Left lung (tissue), 4 donors: ENCODE measurements at regions not wholly inside any gene's neighbourhood (a gene's known extent, or its start where the extent isn't known, plus 50 kb on each side); places are given as distances from the start of the nearest gene placed in this dataset.

Experiments used
- ATAC-seq: fragments of 200-7000 bp; cut with Tn5 transposase; one replicate; pipeline ENCODE4 v1.9.1; 2020; ENCODE audit warnings: moderate library complexity
- DNase-seq, 4 donors: peaks; one replicate each; pipeline ENCODE4 v3.0.0-alpha.2; 2013 to 2020
- H3K27ac ChIP-seq, 2 donors: fragments of 200-600 bp; sonication (generic) in 1 of 2; one replicate each; pipeline versions ENCODE4 v1.5.0 to v1.8.0; 2020 to 2021
- H3K27me3 ChIP-seq, 2 donors: fragments of 200-600 bp; sonication (generic) in 1 of 2; one replicate each; pipeline versions ENCODE4 v1.5.0 to v1.8.0; 2020 to 2021
- H3K36me3 ChIP-seq, 2 donors: fragments of 200-600 bp; sonication (generic) in 1 of 2; one replicate each; pipeline versions ENCODE4 v1.5.0 to v1.8.0; 2020 to 2021
- H3K4me1 ChIP-seq, 2 donors: fragments of 200-600 bp; one replicate each; pipeline ENCODE4 v1.8.0; 2021
- H3K4me3 ChIP-seq, 2 donors: fragments of 200-600 bp; sonication (generic) in 1 of 2; one replicate each; pipeline versions ENCODE4 v1.5.0 to v1.8.0; 2020 to 2021; ENCODE audit warnings: mild to moderate bottlenecking in 1 of 2
- H3K9me3 ChIP-seq, 2 donors: fragments of 200-600 bp; sonication (generic) in 1 of 2; one replicate each; pipeline versions ENCODE4 v1.5.0 to v1.8.0; 2020 to 2021
- intact Hi-C, 2 donors: fragments of 100-400 bp; cut with DNase I; formaldehyde crosslinking; loops; one replicate each; pipeline versions ENCODE4 v1.11.2 to v1.14.2; 2022
- TF ChIP-seq, protein P1 (sequence below), 2 donors: fragments of 200-600 bp; sonication (generic) in 1 of 2; IDR thresholded peaks; one replicate each; pipeline versions ENCODE4 v1.5.0 to v1.8.0; 2021; ENCODE audit warnings: antibody characterized with exemption in 2 of 2
- donor health status: DM: no; HTN: yes; CAD: no.
- donor health status: DM: no; HTN: no; CAD: no.

- ATAC-seq = no peak
- no peak overlapping the region for H3K4me3 ChIP-seq
- TF ChIP-seq, protein P1, sequence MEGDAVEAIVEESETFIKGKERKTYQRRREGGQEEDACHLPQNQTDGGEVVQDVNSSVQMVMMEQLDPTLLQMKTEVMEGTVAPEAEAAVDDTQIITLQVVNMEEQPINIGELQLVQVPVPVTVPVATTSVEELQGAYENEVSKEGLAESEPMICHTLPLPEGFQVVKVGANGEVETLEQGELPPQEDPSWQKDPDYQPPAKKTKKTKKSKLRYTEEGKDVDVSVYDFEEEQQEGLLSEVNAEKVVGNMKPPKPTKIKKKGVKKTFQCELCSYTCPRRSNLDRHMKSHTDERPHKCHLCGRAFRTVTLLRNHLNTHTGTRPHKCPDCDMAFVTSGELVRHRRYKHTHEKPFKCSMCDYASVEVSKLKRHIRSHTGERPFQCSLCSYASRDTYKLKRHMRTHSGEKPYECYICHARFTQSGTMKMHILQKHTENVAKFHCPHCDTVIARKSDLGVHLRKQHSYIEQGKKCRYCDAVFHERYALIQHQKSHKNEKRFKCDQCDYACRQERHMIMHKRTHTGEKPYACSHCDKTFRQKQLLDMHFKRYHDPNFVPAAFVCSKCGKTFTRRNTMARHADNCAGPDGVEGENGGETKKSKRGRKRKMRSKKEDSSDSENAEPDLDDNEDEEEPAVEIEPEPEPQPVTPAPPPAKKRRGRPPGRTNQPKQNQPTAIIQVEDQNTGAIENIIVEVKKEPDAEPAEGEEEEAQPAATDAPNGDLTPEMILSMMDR (IDR thresholded peaks at IDR 0.05) = no peak
- intact Hi-C loops = no loop called here
- H3K9me3 ChIP-seq = no peaks in the 10 kb centered on the region
- no peaks in the 10 kb centered on the region for H3K27me3 ChIP-seq
- H3K4me1 ChIP-seq = no peaks in the 10 kb centered on the region
- no peaks in the 10 kb centered on the region for H3K36me3 ChIP-seq
- DNase-seq = no peak
- no peak overlapping the region for H3K27ac ChIP-seq
Observed at GRCh38 chr4:138051157-138051556, 191.0 kb downstream of the SLC7A11 start.

DNA sequence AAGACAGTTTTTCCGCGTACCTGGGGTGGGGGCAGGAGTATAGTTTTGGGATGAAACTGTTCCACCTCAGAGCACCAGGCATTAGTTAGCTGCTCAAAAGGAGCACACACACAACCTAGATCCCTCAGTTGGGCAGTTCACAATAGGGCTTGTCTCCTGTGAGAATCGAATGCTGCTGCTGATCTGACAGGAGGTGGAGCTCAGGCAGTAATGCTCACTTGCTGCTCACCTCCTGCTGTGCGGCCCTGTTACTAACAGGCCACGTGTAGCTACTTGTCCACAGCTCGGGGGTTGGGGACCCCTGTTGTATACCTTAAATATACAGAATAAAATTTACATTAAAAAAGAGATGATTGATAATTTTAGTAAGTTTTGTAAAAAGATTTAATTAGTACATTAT lies 191.5 kb downstream of the SLC7A11 start:
- H3K27ac ChIP-seq = no peak overlapping the region
- H3K9me3 ChIP-seq = no peaks in the 10 kb centered on the region
- H3K4me1 ChIP-seq = no peaks in the 10 kb centered on the region
- intact Hi-C loops = no loop called here
- no peak overlapping the region for H3K4me3 ChIP-seq
- DNase-seq (no peak), ATAC-seq (no peak)
- TF ChIP-seq, protein P1 (IDR thresholded peaks at IDR 0.05) = no peak
- no peaks in the 10 kb centered on the region for H3K27me3 ChIP-seq
- no peaks in the 10 kb centered on the region for H3K36me3 ChIP-seq

- no peak overlapping the region for H3K4me3 ChIP-seq
- no peaks in the 10 kb centered on the region for H3K4me1 ChIP-seq
- ATAC-seq (no peak), DNase-seq (no peak)
- TF ChIP-seq, protein P1 (IDR thresholded peaks at IDR 0.05) = no peak
- intact Hi-C loops = loop anchor here in 1 of 2 donors (10.0 kb wide), 1 partner anchor 135 kb away; no protein-coding TSS in a partner anchor
- H3K27ac ChIP-seq = no peak overlapping the region
- no peaks in the 10 kb centered on the region for H3K36me3 ChIP-seq
- no peaks in the 10 kb centered on the region for H3K27me3 ChIP-seq
- H3K9me3 ChIP-seq = no peaks in the 10 kb centered on the region
Observed at GRCh38 chr4:138049355-138049754, 192.8 kb downstream of the SLC7A11 start.

GRCh38 chr4:138047290-138047689 lies 194.9 kb downstream of the SLC7A11 start:
- Histone ChIP-seq H3K27me3 (no peaks in the 10 kb centered on the region), H3K4me1 (no peaks in the 10 kb centered on the region), H3K9me3 (no peaks in the 10 kb centered on the region), H3K4me3 (no peak overlapping the region), H3K36me3 (no peaks in the 10 kb centered on the region), H3K27ac (no peak overlapping the region)
- no peak for DNase-seq
- TF ChIP-seq, protein P1 (IDR thresholded peaks at IDR 0.05) = no peak
- ATAC-seq = no peak
- intact Hi-C loops = loop anchor here in 1 of 2 donors (10.0 kb wide), 1 partner anchor 138 kb away; no protein-coding TSS in a partner anchor

DNA sequence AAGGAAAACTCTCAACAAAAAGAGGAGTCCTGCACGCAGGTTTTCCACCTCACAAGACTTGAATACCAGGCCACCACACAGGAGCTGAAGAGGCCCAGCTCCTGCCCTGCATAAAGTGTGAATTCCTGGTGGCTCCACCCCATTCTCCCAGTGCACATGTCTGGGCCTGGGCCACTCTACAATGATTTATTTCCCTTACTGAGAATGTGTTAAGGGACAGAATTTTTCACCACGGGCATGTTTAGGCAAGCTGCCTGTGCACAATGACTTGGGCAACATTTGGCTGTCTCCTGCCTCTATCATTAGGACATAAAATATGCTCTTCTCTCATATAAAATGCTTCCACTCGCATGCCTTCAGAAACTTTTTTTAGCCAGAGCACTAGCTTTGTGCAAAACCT lies 197.1 kb downstream of the SLC7A11 start:
- Histone ChIP-seq H3K27me3 (no peaks in the 10 kb centered on the region), H3K9me3 (no peaks in the 10 kb centered on the region), H3K27ac (no peak overlapping the region), H3K4me3 (no peak overlapping the region), H3K4me1 (no peaks in the 10 kb centered on the region), H3K36me3 (no peaks in the 10 kb centered on the region)
- no peak for ATAC-seq
- DNase-seq = no peak
- intact Hi-C loops = loop anchor here in 1 of 2 donors (10.0 kb wide), 1 partner anchor 140 kb away; no protein-coding TSS in a partner anchor
- TF ChIP-seq, protein P1 (IDR thresholded peaks at IDR 0.05) = no peak
